HTR-8/SVneo (cell line): ENCODE measurements at regions not wholly inside any gene's neighbourhood (a gene's known extent, or its start where the extent isn't known, plus 50 kb on each side); places are given as distances from the start of the nearest gene placed in this dataset.
A peak's percentile ranks its signal among the peaks of the same experiment; 100 is the strongest.

Experiments
- DNase-seq: peaks from one replicate; pipeline ENCODE4 v3.0.0; 2011; ENCODE audit warnings: low spot score, mixed read lengths; ENCODE audit not compliant: insufficient read length
- FAIRE-seq: peaks from 2 replicates; lab custom pipeline; 2011; peaks lifted over from hg19 to GRCh38; lab: Jason Lieb, UNC

DNA sequence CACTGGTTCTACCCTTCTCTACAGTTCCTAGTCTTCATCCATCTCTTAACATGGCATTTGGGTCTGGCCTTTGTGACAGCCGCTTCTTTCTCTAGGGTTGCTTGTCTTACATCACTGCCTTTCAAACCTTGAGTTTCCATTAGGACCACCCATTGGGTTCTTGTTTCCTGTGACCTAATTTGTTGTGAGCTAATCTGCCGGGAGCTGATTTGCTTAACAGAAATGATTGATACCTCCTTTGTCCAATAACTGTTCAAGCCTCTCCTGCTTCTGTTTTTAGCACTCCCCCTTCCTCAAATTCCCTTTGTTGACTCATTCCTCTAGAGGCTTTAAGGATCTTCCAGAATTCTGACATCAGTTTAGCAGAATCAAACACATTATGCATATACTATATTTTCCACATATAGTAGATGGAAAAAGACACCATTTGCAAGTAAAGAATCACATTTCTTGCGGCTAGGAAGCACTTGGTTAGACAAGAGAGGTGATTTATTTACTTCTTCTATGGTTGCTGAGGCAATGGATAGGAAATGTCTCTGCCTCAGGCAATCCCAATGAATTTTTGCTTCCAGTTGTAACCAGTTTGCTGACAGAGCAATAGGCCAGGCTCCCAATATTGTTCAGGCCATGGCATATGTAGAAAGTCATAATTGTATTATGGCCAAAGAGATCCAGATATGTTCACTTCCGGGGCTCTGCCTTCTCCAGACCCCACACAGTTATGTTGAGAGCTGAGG lies 130.7 kb downstream of the SNX19 start:
- DNase-seq = no peak
- FAIRE-seq = no peak

- DNase-seq (no peak), FAIRE-seq (no peak)
These were observed 129.7 kb downstream of the SNX19 start for GRCh38 chr11:130786586-130786985.

- DNase-seq (peak; percentile 45), FAIRE-seq (peak; percentile 31)
These were observed 129.1 kb downstream of the SNX19 start for GRCh38 chr11:130787092-130787616.

DNA sequence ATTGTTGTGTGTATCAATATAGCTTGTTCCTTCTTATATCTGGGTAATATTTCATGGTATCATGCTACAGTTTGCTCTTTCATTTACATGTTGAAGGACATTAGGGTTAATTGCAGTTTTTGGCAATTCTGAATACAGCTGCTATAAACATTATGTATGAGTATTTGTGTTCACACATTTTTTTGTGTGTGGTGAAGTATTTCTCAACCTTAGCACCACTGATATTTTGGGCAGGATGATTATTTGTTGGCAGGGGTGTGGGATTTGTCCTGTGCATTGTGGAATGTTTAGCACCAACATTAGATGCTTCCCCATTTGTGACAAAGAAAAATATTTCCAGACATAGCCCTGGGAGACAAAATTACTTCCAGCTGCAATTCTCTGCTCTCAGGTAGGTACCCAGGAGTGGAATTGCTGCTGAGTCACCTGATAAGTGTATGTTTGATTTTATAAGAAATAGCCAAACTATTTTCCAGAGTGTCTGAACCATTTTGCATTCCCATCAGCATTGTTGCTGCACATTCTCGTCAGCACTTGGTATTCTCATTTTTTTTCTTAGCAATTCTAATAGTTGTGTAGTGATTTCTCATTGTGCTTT lies 128.2 kb downstream of the SNX19 start:
- no peak for FAIRE-seq
- no peak for DNase-seq

- DNase-seq (no peak), FAIRE-seq (no peak)
These were observed 127.1 kb downstream of the SNX19 start for GRCh38 chr11:130789056-130789640.

GRCh38 chr11:130790689-130791088 lies 125.6 kb downstream of the SNX19 start:
- DNase-seq (no peak), FAIRE-seq (no peak)

DNA sequence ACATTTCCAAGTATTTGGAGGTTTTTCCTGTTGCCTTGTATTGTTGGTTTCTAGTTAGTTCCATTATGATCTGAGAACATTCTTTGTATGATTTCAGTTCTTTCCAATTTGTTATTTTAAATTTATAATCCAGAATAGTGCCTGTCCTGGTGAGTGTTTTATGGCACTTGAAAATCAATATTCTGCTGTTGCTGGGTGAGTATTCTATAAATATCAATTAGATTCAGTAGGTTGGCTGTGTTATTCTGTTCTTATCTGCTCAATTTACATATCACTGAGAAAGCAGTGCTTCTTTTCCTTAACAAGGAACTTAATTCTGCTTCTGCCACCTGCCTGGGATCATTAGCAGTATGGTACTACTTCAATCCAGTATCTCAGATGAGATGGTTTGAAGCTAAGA lies 123.5 kb downstream of the SNX19 start:
- FAIRE-seq (no peak), DNase-seq (no peak)

GRCh38 chr11:130796828-130797227 lies 119.5 kb downstream of the SNX19 start:
- no peak for FAIRE-seq
- DNase-seq = no peak

- FAIRE-seq (peak; percentile 66), DNase-seq (peak; percentile 50)
These were observed 118.0 kb downstream of the SNX19 start for GRCh38 chr11:130798280-130798679.

DNA sequence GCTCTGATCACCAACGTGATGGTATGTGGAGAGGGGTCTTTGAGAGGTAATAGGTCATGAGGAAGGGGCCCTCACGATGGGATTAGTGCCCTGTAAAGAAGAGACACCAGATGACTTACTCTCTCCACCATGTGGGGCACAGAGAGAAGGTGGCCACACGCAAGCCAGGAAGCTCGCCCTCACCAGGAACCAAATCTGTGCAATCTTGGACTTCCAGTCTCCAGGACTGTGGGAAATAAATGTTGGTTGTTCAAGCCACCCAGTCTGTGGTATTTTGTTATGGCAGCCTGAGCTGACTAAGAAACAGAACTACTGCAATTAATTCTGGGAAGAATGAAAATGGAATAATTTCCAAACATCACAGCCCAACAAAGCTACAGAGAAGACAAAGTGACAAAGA lies 117.5 kb downstream of the SNX19 start:
- FAIRE-seq (no peak), DNase-seq (no peak)

DNA sequence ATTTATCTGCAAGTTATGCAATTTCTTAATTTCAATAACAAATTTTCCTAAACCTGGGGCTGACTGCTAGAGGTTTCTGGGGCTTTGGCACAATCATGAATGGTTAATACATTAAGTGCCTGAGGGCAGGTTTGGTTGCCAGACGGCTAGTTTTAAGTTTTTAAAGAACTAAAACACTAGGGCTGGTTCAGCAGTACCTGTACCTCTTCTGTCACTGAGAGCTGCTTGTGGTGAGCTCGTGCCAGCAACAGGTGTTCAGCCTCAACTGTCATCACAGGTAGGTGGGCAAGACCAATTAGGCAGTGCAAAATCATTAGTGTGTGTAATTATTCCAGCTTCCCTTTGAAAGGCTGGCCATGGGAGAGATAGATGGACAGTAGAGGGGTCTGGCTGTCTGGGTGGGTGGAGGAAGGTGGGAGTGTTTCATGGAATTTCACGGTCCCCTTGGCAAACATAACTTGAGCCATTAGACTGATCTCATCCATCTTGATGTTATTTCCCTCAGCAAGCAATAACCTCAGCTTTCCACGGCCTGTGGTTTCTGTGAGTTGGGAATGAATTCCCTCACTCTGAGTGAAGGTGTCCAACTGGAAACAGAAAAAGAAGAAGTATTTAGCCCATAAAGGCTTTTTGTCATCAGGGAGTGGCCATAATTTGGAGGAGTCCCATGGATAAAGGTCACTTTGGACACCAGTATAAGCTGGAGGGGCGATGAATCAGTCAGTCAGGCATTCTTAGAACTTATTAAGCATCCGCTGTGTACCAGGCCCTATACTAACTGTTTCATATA lies 114.8 kb downstream of the SNX19 start:
- FAIRE-seq (no peak), DNase-seq (no peak)

DNA sequence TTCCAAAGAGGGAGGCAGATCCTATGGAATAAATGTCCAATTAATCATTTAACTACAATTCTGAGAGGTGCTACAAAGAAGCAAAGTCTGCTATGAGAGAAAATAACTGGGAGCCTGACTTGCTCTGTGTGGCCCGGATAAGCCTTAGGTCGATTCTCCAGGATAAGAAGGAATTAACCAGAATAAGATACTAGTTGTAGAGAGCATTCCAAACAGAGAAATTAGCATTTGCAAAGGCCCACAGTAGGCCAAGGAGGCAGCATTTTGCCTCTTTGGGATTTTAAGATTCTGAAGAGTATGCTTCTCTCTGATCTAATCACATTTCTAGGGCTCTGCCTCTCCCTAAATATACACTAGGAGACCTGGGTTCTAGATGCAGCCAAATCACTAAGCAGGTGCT lies 113.7 kb downstream of the SNX19 start:
- FAIRE-seq (no peak), DNase-seq (no peak)

- FAIRE-seq = no peak
- DNase-seq = no peak
These were observed 111.8 kb downstream of the SNX19 start for GRCh38 chr11:130804306-130805076.

GRCh38 chr11:130806746-130807145 lies 109.5 kb downstream of the SNX19 start:
- no peak for DNase-seq
- no peak for FAIRE-seq

DNA sequence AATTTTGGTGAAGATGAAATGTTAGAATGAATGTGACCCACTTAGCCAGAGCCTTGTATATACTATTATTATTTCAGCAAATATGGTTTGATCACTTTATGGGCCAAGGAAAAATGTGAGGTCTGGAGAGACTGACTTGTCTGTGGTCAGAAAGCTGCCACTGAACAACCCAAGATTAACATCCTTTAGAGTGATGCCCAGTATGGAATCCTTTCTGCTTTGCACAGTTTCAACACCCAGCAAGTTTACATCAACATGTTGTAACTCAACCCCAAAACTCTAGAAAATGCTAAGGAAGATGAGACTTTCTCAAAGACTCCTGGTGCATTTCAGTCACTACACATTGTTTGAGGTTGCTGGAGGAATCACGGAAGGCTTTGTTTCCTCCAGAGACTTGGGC lies 107.7 kb downstream of the SNX19 start:
- FAIRE-seq (no peak), DNase-seq (no peak)

DNA sequence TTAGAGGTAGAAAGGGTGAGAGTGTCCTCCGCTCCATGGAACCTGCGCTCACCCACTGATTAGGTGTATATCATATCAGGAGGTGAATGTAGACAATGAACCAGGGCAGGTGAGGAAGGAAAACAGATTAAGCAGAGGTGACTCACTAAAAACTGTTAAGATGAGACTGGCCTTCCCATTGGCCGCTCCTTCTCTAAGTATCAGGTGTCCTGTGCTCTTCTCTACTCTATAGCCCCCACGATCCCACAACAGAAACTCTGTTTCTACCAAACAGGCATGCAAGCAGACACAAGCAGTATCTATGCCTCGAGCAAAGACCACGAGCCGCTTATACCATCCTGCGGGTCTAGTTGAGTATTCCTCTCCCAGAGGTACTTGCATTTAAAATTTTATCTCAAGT lies 103.1 kb downstream of the SNX19 start:
- no peak for FAIRE-seq

GRCh38 chr11:130813638-130814037 lies 102.6 kb downstream of the SNX19 start:
- no peak for DNase-seq

More for the DNA sequence above, 103.1 kb downstream of the SNX19 start:
- DNase-seq = no peak

DNA sequence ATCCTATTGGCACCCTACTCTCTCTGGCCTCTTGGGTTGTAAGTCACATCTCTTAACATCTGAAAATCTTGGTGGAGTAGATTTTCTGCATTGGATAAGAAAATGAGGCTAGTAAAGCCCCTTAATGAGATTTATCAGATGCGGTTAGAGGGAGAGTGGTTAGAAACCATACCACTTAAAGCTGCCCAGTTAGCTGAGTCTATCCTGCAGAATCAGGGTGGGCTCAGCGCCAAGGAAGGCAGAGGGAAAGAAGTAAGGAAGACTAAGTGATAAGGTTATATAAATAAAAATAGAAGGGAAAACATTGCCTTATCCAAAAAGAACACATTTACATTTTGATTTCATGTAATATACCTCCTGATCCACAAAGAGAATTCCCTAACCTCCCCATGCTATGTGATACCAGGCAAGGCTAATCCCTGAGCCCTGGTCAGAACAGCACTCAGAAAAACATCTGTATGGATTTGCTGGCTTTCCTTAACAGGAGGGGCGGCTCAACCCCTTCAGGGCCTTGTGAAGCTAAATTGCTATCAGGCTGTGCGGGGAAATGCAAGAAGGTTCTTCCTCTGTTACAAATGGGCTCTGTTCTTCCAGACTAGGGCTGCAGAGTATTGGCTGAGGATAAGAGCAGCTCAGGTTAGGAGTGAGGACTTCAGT lies 101.7 kb downstream of the SNX19 start:
- no peak for FAIRE-seq
- DNase-seq = no peak

More at GRCh38 chr11:130813638-130814037, 102.6 kb downstream of the SNX19 start:
- FAIRE-seq = no peak

DNA sequence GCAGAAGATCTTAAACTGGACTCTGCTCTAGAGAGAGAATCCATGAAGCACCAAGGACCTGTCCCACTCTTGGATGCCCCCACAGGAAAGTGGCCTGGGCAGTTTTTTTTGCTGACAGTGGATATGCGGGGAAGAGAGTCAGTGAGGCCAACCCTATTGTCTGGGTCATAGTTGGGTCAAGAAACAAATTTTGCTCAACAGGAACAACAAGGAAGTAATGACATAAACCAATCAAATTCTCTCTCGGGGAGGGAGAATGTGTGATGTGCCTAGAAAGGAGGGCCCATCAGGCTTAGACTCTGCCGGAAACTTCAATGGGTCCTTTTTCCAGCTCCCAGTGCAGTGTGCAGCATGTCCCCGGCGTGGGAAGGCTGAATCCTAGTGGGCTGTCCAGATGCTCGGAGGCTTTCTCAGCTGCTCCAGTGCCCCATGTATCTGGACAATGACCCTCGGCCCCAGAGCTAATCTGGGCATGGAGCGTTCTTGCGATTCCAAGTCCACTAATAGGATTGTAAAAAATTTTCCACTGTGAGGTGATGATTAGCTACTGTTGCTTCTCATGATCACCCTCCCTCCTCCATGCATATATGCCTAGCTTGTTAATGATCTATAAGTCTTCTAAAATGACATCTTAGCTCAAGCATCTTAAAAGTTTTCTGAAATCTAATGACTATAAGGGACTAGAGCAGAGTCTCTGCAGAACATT lies 101.0 kb downstream of the SNX19 start:
- DNase-seq = no peak
- FAIRE-seq = no peak
